ENCODE measurements at regions not wholly inside any gene's neighbourhood (a gene's known extent, or its start where the extent isn't known, plus 50 kb on each side); places are given as distances from the start of the nearest gene placed in this dataset.

DNA sequence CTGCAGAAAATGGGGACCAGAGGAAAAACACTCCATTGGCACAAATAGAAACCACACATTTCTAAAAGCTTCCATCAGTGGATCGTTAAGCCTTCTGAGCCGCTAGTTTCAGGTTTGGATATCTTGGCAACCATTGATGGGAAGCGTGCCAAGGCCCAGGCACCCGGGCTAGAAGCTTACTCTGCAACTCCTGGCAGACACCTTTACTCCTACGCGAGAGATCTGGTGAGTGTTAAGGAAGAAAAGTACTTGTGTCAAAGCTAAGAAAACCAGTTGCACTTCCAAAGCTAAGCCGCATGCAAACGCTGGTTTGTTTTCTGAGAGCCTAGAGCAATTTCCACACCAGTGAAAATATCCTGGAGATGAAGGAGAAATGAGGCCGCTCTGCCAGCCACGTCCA is 472.4 kb downstream of the PMP22 start:
- TF ChIP-seq POLR2A (IDR thresholded peaks at IDR 0.05; ENCODE audit: low read length) (no peak), GATA1 (IDR thresholded peaks at IDR 0.05; ENCODE audit: low read depth, low read length) (no peak)
